ENCODE measurements at regions not wholly inside any gene's neighbourhood (a gene's known extent, or its start where the extent isn't known, plus 50 kb on each side); places are given as distances from the start of the nearest gene placed in this dataset.
A peak's percentile ranks its signal among the peaks of the same experiment; 100 is the strongest.

- Histone ChIP-seq H3K9me2 (replicated peaks; ENCODE audit: control insufficient read depth, low read length) (no peaks in the 10 kb centered on the region), H3K79me2 (ENCODE audit: control insufficient read depth, low read length) (no peaks in the 10 kb centered on the region), H3K4me2 (ENCODE audit: low read length) (no peak overlapping the region), H3K27ac (ENCODE audit: low read depth, low read length) (no peak overlapping the region), H3K27me3 (ENCODE audit: control insufficient read depth, low read length) (no peaks in the 10 kb centered on the region), H4K20me1 (ENCODE audit: control insufficient read depth, insufficient read depth, low read depth, low read length) (no peaks in the 10 kb centered on the region), H3F3A (ENCODE audit: control insufficient read depth, insufficient read depth) (no peaks in the 10 kb centered on the region), H3K4me1 (ENCODE audit: control insufficient read depth, low read length) (no peaks in the 10 kb centered on the region), H3K9me3 (ENCODE audit: control insufficient read depth, insufficient read depth, low read length) (peaks cover 6% of the 10 kb centered on the region; the same call in 1 of the 2 replicates), H3K36me3 (ENCODE audit: control insufficient read depth, low read length) (no peaks in the 10 kb centered on the region), H3K4me3 (ENCODE audit: low read length) (no peak overlapping the region)
- TF ChIP-seq EZH2phosphoT487 (IDR thresholded peaks at IDR 0.05; ENCODE audit: borderline replicate concordance, low read length) (no peak), CTCF (IDR thresholded peaks at IDR 0.05; ENCODE audit: low read depth, low read length, poor library complexity, severe bottlenecking) (no peak)
Observed at GRCh38 chr13:85910962-85911361, 111.7 kb upstream of the SLITRK6 start.

DNA sequence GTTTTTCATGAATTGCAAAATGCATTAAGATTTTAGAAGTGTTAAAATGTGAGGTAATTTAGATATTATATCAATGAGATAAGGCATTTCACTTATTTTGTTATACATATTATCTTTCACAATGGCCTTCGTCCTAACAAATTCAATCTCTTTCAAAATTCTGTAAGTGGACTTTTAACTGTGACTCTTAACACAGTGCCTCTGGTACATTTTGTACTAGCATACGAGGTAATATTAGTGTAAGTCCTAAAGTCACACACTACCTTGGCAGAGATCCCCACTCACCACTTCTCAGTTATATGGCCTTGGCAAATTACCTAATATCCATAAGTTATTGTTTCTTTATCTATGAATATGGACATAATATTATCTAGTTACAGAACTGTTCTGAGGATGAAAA, 101.3 kb upstream of the SLITRK6 start:
- Histone ChIP-seq H3K36me3 (ENCODE audit: control insufficient read depth, low read length) (no peaks in the 10 kb centered on the region), H3K27ac (ENCODE audit: low read depth, low read length) (no peak overlapping the region), H3F3A (ENCODE audit: control insufficient read depth, insufficient read depth) (no peaks in the 10 kb centered on the region), H3K4me1 (ENCODE audit: control insufficient read depth, low read length) (no peaks in the 10 kb centered on the region), H3K4me2 (ENCODE audit: low read length) (no peak overlapping the region), H3K27me3 (ENCODE audit: control insufficient read depth, low read length) (no peaks in the 10 kb centered on the region), H3K9me2 (replicated peaks; ENCODE audit: control insufficient read depth, low read length) (no peaks in the 10 kb centered on the region), H3K79me2 (ENCODE audit: control insufficient read depth, low read length) (no peaks in the 10 kb centered on the region), H4K20me1 (ENCODE audit: control insufficient read depth, insufficient read depth, low read depth, low read length) (no peaks in the 10 kb centered on the region), H3K9me3 (ENCODE audit: control insufficient read depth, insufficient read depth, low read length) (no peaks in the 10 kb centered on the region), H3K4me3 (ENCODE audit: low read length) (no peak overlapping the region)
- TF ChIP-seq CTCF (IDR thresholded peaks at IDR 0.05; ENCODE audit: low read depth, low read length, poor library complexity, severe bottlenecking) = no peak
- no peak for TF ChIP-seq EZH2phosphoT487 (IDR thresholded peaks at IDR 0.05; ENCODE audit: borderline replicate concordance, low read length)

DNA sequence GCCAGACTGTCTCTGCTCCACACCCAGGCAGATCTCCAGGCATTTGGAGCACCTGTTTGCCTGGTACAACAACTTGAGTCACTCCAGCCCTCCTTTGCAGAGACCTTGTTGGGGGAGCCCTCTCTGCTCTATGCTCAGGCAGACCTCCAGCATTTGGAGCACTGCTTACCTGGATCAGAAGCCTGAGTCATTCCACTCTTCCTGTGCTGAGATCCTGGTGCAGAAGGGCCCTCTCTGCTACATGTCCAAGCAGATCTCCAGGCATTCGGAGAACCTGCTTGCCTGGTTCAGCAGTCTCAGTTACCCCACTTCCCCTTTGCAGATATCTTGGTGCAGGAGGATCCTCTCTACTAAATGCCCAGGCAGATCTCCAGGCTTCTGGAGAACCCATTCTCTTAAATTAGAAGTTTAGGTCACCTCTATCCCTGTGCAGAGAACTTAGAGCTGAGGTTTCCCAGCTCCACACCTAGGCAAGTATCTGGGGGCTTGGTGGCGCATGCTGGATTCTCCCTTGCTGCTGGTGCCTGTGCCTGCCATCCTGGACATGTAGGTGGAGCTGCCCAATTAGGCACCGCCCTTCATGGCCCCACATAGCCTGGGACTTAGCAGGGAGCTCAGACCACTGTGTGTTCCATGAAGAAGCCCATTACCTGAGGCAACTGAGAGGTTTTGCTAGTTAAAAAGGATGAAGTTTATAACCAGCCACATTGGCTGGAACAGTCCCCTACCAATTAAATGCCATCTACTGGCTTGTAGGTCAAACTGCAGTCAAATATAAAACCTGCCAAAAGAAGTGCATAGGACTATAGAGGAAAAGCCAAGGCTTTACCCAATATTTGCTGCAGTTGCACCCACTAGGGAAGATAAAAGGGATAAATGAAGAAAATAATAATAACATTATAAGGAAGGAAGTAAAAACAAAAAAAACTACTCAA, 97.6 kb upstream of the SLITRK6 start:
- no peaks in the 10 kb centered on the region for H4K20me1 ChIP-seq (ENCODE audit: control insufficient read depth, insufficient read depth, low read depth, low read length)
- TF ChIP-seq CTCF (IDR thresholded peaks at IDR 0.05; ENCODE audit: low read depth, low read length, poor library complexity, severe bottlenecking) (peak; percentile 30), EZH2phosphoT487 (IDR thresholded peaks at IDR 0.05; ENCODE audit: borderline replicate concordance, low read length) (no peak)
- no peak overlapping the region for H3K27ac ChIP-seq (ENCODE audit: low read depth, low read length)
- no peaks in the 10 kb centered on the region for H3K9me3 ChIP-seq (ENCODE audit: control insufficient read depth, insufficient read depth, low read length)
- H3K9me2 ChIP-seq (replicated peaks; ENCODE audit: control insufficient read depth, low read length) = no peaks in the 10 kb centered on the region
- H3K27me3 ChIP-seq (ENCODE audit: control insufficient read depth, low read length) = no peaks in the 10 kb centered on the region
- H3K79me2 ChIP-seq (ENCODE audit: control insufficient read depth, low read length) = no peaks in the 10 kb centered on the region
- no peaks in the 10 kb centered on the region for H3K4me1 ChIP-seq (ENCODE audit: control insufficient read depth, low read length)
- H3F3A ChIP-seq (ENCODE audit: control insufficient read depth, insufficient read depth) = no peaks in the 10 kb centered on the region
- no peak overlapping the region for H3K4me2 ChIP-seq (ENCODE audit: low read length)
- H3K4me3 ChIP-seq (ENCODE audit: low read length) = no peak overlapping the region
- H3K36me3 ChIP-seq (ENCODE audit: control insufficient read depth, low read length) = no peaks in the 10 kb centered on the region

All from DOHH2 (cell line).